OCI-LY7 (cell line): ENCODE measurements at regions not wholly inside any gene's neighbourhood (a gene's known extent, or its start where the extent isn't known, plus 50 kb on each side); places are given as distances from the start of the nearest gene placed in this dataset.

Experiments used
- BruUV-seq: library from RNA; stranded (reverse); fragments of 400-500 nt; replicated peaks from 2 replicates; lab custom pipeline; 2021; lab: Mats Ljungman, UMichigan
- CTCF ChIA-PET: fragments of 300-600 bp; sonication (Branson Sonifier 250); formaldehyde crosslinking; loops from one replicate; lab custom pipeline; 2022; ENCODE audit warnings: antibody characterized with exemption; ENCODE audit not compliant: unreplicated experiment; lab: Charles Lee
- POLR2A ChIA-PET: fragments of 300-600 bp; sonication (Branson Sonifier 250); formaldehyde crosslinking; loops from one replicate; lab custom pipeline; 2022; ENCODE audit warnings: antibody characterized with exemption; lab: Charles Lee
- DNase-seq: peaks from one replicate; pipeline ENCODE4 v3.0.0-alpha.2; 2015; ENCODE audit warnings: low spot score
- H2AFZ ChIP-seq: fragments of 200-600 bp; sonication (generic), shearing (Covaris generic); 2 replicates; pipeline ENCODE4 v1.6.1; 2014; ENCODE audit warnings: mild to moderate bottlenecking, antibody characterized with exemption, low read length, moderate library complexity
- H3K27ac ChIP-seq: fragments of 200-600 bp; sonication (generic); 2 replicates; pipeline ENCODE4 v1.5.1; 2014; ENCODE audit warnings: mixed run types, low read depth, mild to moderate bottlenecking, moderate library complexity, low read length, inconsistent platforms; ENCODE audit not compliant: poor library complexity, severe bottlenecking
- H3K36me3 ChIP-seq: fragments of 200-600 bp; sonication (generic); 2 replicates; pipeline ENCODE4 v1.6.1; 2014; ENCODE audit warnings: mild to moderate bottlenecking, antibody characterized with exemption, low read length, moderate library complexity, mixed read lengths; ENCODE audit not compliant: insufficient read depth
- H3K4me1 ChIP-seq: fragments of 200-600 bp; sonication (generic); 2 replicates; pipeline ENCODE4 v1.5.1; 2014; ENCODE audit warnings: mild to moderate bottlenecking, low read length; ENCODE audit not compliant: insufficient read depth, poor library complexity, severe bottlenecking
- H3K4me2 ChIP-seq: fragments of 200-600 bp; sonication (generic); 2 replicates; pipeline ENCODE4 v1.6.1; 2014; ENCODE audit warnings: mild to moderate bottlenecking, low read length
- H3K4me3 ChIP-seq: fragments of 200-600 bp; sonication (generic); 2 replicates; pipeline ENCODE4 v1.5.1; 2014; ENCODE audit warnings: mild to moderate bottlenecking, low read depth, low read length; ENCODE audit not compliant: poor library complexity, severe bottlenecking
- H3K79me2 ChIP-seq: fragments of 200-600 bp; sonication (generic); 2 replicates; pipeline ENCODE4 v1.6.1; 2016; ENCODE audit warnings: low read depth, mild to moderate bottlenecking, low read length, moderate library complexity, mixed read lengths; ENCODE audit not compliant: insufficient read depth
- H3K9me2 ChIP-seq: fragments of 200-600 bp; sonication (generic); 2 replicates; pipeline ENCODE4 v1.6.1; 2016; ENCODE audit warnings: mild to moderate bottlenecking, low read length, mixed read lengths; ENCODE audit not compliant: insufficient read depth
- H3K9me3 ChIP-seq: fragments of 200-600 bp; sonication (generic); 2 replicates; pipeline ENCODE4 v1.6.1; 2014; ENCODE audit warnings: mild to moderate bottlenecking, mixed run types, low read length, mixed read lengths
- H4K20me1 ChIP-seq: fragments of 200-600 bp; sonication (generic); 2 replicates; pipeline ENCODE4 v1.6.1; 2014; ENCODE audit warnings: mild to moderate bottlenecking, antibody characterized with exemption, low read length, moderate library complexity, mixed read lengths; ENCODE audit not compliant: insufficient read depth
- EZH2phosphoT487 ChIP-seq: fragments of 200-600 bp; sonication (generic); IDR thresholded peaks from 2 replicates; pipeline ENCODE4 v1.6.1; 2018; ENCODE audit warnings: low read depth, borderline replicate concordance, mild to moderate bottlenecking, mixed run types, antibody characterized with exemption, low read length, moderate library complexity, mixed read lengths
- intact Hi-C: fragments of 100-400 bp; cut with micrococcal nuclease; formaldehyde crosslinking; loops from one replicate; pipeline ENCODE4 v1.10.0; 2022; ENCODE audit not compliant: unreplicated experiment
- TF ChIP-seq, protein P1 (sequence below): fragments of 200-600 bp; sonication (generic); conservative IDR thresholded peaks from 2 replicates; pipeline ENCODE4 v1.5.1; 2014; ENCODE audit warnings: mild to moderate bottlenecking, antibody characterized with exemption, low read length, moderate library complexity, mixed read lengths

DNA sequence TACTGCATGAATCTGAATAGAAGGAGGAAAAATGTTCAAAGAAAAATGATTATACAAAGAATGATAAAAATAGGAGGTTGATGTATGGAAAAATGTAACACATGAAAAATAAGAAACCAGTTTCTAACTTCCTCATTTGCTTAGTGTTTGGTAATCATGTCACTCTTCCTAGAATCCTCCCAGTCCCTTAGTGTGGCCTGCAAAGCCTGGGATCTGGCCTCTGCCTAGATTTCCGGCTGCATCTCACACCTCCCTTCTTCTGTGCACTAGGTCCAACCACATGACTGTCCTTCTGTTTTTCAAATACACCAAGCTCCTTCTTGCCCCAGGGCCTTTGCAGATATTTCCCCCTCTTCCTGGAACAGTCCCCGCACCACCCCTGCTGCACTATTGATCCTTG is 76.8 kb upstream of the RBMS1 start:
- ChIA-PET CTCF (no interaction called here), POLR2A (interaction anchor here (0.7 to 1.0 kb wide), 2 partner anchors 11 to 17 kb away, joined by 3 read pairs; no protein-coding TSS in a partner anchor)
- BruUV-seq, result no TSS peak
- no peaks in the 10 kb centered on the region for H3K4me1 ChIP-seq
- DNase-seq, result no peak
- no peak overlapping the region for H3K4me2 ChIP-seq
- H2AFZ ChIP-seq, result no peak overlapping the region
- H3K27ac ChIP-seq, result no peak overlapping the region
- H3K4me3 ChIP-seq, result no peak overlapping the region
- H3K79me2 ChIP-seq, result no peaks in the 10 kb centered on the region
- H3K9me3 ChIP-seq, result no peaks in the 10 kb centered on the region
- intact Hi-C loops, result no loop called here
- TF ChIP-seq EZH2phosphoT487, result no peak
- TF ChIP-seq, protein P1, sequence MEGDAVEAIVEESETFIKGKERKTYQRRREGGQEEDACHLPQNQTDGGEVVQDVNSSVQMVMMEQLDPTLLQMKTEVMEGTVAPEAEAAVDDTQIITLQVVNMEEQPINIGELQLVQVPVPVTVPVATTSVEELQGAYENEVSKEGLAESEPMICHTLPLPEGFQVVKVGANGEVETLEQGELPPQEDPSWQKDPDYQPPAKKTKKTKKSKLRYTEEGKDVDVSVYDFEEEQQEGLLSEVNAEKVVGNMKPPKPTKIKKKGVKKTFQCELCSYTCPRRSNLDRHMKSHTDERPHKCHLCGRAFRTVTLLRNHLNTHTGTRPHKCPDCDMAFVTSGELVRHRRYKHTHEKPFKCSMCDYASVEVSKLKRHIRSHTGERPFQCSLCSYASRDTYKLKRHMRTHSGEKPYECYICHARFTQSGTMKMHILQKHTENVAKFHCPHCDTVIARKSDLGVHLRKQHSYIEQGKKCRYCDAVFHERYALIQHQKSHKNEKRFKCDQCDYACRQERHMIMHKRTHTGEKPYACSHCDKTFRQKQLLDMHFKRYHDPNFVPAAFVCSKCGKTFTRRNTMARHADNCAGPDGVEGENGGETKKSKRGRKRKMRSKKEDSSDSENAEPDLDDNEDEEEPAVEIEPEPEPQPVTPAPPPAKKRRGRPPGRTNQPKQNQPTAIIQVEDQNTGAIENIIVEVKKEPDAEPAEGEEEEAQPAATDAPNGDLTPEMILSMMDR, result no peak
- H3K9me2 ChIP-seq, result no peaks in the 10 kb centered on the region
- H4K20me1 ChIP-seq, result no peaks in the 10 kb centered on the region
- H3K36me3 ChIP-seq, result no peaks in the 10 kb centered on the region

DNA sequence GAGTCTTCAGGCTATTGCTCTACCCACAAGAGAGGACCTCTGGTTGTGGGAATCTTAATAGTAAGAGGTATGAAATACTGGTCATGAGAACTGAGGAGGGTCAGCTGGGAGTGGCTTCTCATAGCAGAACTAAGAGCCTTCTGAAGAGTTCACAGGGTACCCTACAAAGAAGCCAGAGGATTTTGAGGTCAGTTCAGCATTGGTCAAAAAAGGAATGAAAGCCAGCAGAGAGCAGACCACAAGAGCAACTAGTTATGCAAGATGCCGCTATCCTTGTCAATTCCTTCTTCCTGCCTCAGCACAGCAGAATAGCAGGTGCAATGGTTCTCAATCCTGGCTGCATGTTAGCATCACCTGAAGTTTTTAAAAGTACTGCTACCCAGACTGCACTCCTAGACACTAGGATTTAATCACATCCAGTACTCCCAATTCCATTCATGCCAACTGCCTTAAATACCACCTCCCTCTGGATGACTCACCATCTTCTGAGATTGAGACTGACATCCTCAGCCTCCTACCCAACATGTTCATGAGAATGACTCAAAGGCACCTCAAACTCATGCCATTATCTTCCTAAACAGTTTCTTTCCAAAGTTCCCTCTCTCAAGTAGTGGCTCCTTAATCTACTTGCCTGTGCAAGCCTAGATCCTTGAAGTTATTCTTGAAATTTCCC is 81.0 kb upstream of the RBMS1 start:
- no TSS peak for BruUV-seq
- no peaks in the 10 kb centered on the region for H3K9me3 ChIP-seq
- CTCF ChIA-PET, result interaction anchor here (0.6 kb wide), 1 partner anchor 150 kb away, joined by 3 read pairs; no protein-coding TSS in a partner anchor

More for the DNA sequence above, 81.0 kb upstream of the RBMS1 start:
- Histone ChIP-seq H3K4me3 (no peak overlapping the region), H3K4me1 (no peaks in the 10 kb centered on the region), H3K79me2 (no peaks in the 10 kb centered on the region), H2AFZ (no peak overlapping the region), H3K4me2 (no peak overlapping the region), H3K36me3 (no peaks in the 10 kb centered on the region), H4K20me1 (no peaks in the 10 kb centered on the region), H3K9me2 (no peaks in the 10 kb centered on the region), H3K27ac (no peak overlapping the region)
- intact Hi-C loops, result no loop called here
- no peak for TF ChIP-seq EZH2phosphoT487
- TF ChIP-seq, protein P1, result no peak
- DNase-seq, result no peak
- POLR2A ChIA-PET, result no interaction called here
